Neuronal stem cell (in vitro differentiated cells): ENCODE measurements at regions not wholly inside any gene's neighbourhood (a gene's known extent, or its start where the extent isn't known, plus 50 kb on each side); places are given as distances from the start of the nearest gene placed in this dataset.

ENCODE experiments used
- DNase-seq: peaks from one replicate; pipeline ENCODE4 v3.0.0-alpha.2; 2013; ENCODE audit warnings: low spot score
- H2AFZ ChIP-seq: one replicate; pipeline ENCODE4 v1.6.1; 2013; ENCODE audit warnings: mild to moderate bottlenecking, low read length, inconsistent platforms
- H2AK5ac ChIP-seq: 2 replicates; pipeline ENCODE4 v1.6.1; 2013; ENCODE audit warnings: low read depth, mild to moderate bottlenecking, inconsistent platforms, low read length, moderate library complexity, mixed read lengths
- H2BK120ac ChIP-seq: 2 replicates; pipeline ENCODE4 v1.6.1; 2013; ENCODE audit warnings: low read depth, mild to moderate bottlenecking, inconsistent platforms, low read length, moderate library complexity, mixed read lengths
- H2BK12ac ChIP-seq: one replicate; pipeline ENCODE4 v1.6.1; 2013; ENCODE audit warnings: low read length, inconsistent platforms
- H2BK15ac ChIP-seq: 2 replicates; pipeline ENCODE4 v1.6.1; 2013; ENCODE audit warnings: mild to moderate bottlenecking, low read length, inconsistent platforms, mixed read lengths
- H2BK5ac ChIP-seq: one replicate; pipeline ENCODE4 v1.6.1; 2013; ENCODE audit warnings: inconsistent platforms, mild to moderate bottlenecking, low read length, moderate library complexity
- H3K14ac ChIP-seq: one replicate; pipeline ENCODE4 v1.6.1; 2013; ENCODE audit warnings: low read length, inconsistent platforms
- H3K18ac ChIP-seq: 2 replicates; pipeline ENCODE4 v1.6.1; 2013; ENCODE audit warnings: low read length, inconsistent platforms
- H3K23ac ChIP-seq: 2 replicates; pipeline ENCODE4 v1.6.1; 2013; ENCODE audit warnings: low read depth, mild to moderate bottlenecking, mixed read lengths, low read length, inconsistent platforms; ENCODE audit not compliant: poor library complexity
- H3K27ac ChIP-seq: replicated peaks from 3 replicates; pipeline ENCODE4 v1.5.1; 2013; ENCODE audit warnings: low read length, inconsistent platforms
- H3K27me3 ChIP-seq, 3 experiments: 2 replicates each; pipeline ENCODE4 v1.6.1; 2013; ENCODE audit warnings: low read length in 3 of 3, mild to moderate bottlenecking in 2 of 3, inconsistent platforms in 1 of 3, low read depth in 1 of 3, mixed read lengths in 1 of 3, moderate library complexity in 1 of 3; ENCODE audit not compliant: control insufficient read depth in 3 of 3, insufficient read depth in 3 of 3
- H3K36me3 ChIP-seq, 2 donors: replicated peaks in 1 of 2; 2 replicates each; pipeline ENCODE4 v1.6.1; 2013; ENCODE audit warnings: low read length in 2 of 2; ENCODE audit not compliant: control insufficient read depth in 2 of 2, insufficient read depth in 2 of 2
- H3K4ac ChIP-seq: 2 replicates; pipeline ENCODE4 v1.6.1; 2013; ENCODE audit warnings: inconsistent platforms, mild to moderate bottlenecking, low read length, moderate library complexity
- H3K4me1 ChIP-seq, 2 donors: 1 replicate in 1 of 2; 2 replicates in 1 of 2; pipeline ENCODE4 v1.6.1; 2013; ENCODE audit warnings: low read length in 2 of 2, low read depth in 1 of 2; ENCODE audit not compliant: control insufficient read depth in 2 of 2, insufficient read depth in 1 of 2
- H3K4me2 ChIP-seq: one replicate; pipeline ENCODE4 v1.6.1; 2013; ENCODE audit warnings: mild to moderate bottlenecking, low read length, inconsistent platforms; ENCODE audit not compliant: insufficient read depth, poor library complexity, severe bottlenecking
- H3K4me3 ChIP-seq, 2 donors: 2 replicates each; pipeline ENCODE4 v1.5.1; 2013; ENCODE audit warnings: low read length in 2 of 2, mild to moderate bottlenecking in 2 of 2, inconsistent platforms in 1 of 2, moderate library complexity in 1 of 2
- H3K79me1 ChIP-seq: one replicate; pipeline ENCODE4 v1.6.1; 2013; ENCODE audit warnings: low read depth, mild to moderate bottlenecking, inconsistent platforms, low read length, moderate library complexity
- H3K9ac ChIP-seq: one replicate; pipeline ENCODE4 v1.6.1; 2013; ENCODE audit warnings: mild to moderate bottlenecking, low read depth, low read length, inconsistent platforms; ENCODE audit not compliant: poor library complexity
- H3K9me3 ChIP-seq, 2 donors: replicated peaks in 1 of 2; 2 replicates each; pipeline versions ENCODE3 to v1.6.1; 2013; ENCODE audit warnings: low read length in 2 of 2, mild to moderate bottlenecking in 2 of 2, inconsistent platforms in 1 of 2, low read depth in 1 of 2, mixed read lengths in 1 of 2, moderate library complexity in 1 of 2; ENCODE audit not compliant: control insufficient read depth in 2 of 2, insufficient read depth in 1 of 2
- H4K8ac ChIP-seq: one replicate; pipeline ENCODE4 v1.6.1; 2013; ENCODE audit warnings: low read depth, mild to moderate bottlenecking, inconsistent platforms, low read length, moderate library complexity
- H4K91ac ChIP-seq: one replicate; pipeline ENCODE4 v1.6.1; 2013; ENCODE audit warnings: low read length, low read depth, mild to moderate bottlenecking, inconsistent platforms; ENCODE audit not compliant: poor library complexity
- WGBS, 2 donors: extraction: QIAGEN DNeasy Blood & Tissue Kit; methylation state at CpG; one replicate each; pipeline ENCODE4 v1.1.7; 2013; ENCODE audit warnings: missing lambda C conversion rate in 2 of 2, mixed read lengths in 1 of 2; ENCODE audit not compliant: insufficient read length in 2 of 2, insufficient replicate concordance in 1 of 2; ENCODE audit errors: extremely low coverage in 2 of 2; 5-methylcytosine and 5-hydroxymethylcytosine counted together

GRCh38 chr2:150232321-150232720, 255.1 kb downstream of the RND3 start:
- no CpG with 5 or more reads among the region's 1 CpG for WGBS, 2 donors
- no peak overlapping the region for H4K91ac ChIP-seq
- no peak overlapping the region for H3K14ac ChIP-seq
- no peaks in the 10 kb centered on the region for H3K36me3 ChIP-seq
- no peaks in the 10 kb centered on the region for H3K9me3 ChIP-seq
- no peak overlapping the region for H3K27ac ChIP-seq
- no peak overlapping the region for H2BK12ac ChIP-seq
- no peak overlapping the region for H3K18ac ChIP-seq
- no peak overlapping the region for H3K4me3 ChIP-seq
- H2AK5ac ChIP-seq: no peak overlapping the region
- H3K27me3 ChIP-seq: no peaks in the 10 kb centered on the region
- no peak overlapping the region for H3K4me2 ChIP-seq
- no peak overlapping the region for H3K23ac ChIP-seq
- H3K9ac ChIP-seq: no peak overlapping the region
- no peak overlapping the region for H4K8ac ChIP-seq
- no peak overlapping the region for H2BK120ac ChIP-seq
- no peak for DNase-seq
- H2AFZ ChIP-seq: no peak overlapping the region
- H3K79me1 ChIP-seq: no peaks in the 10 kb centered on the region
- H2BK5ac ChIP-seq: no peak overlapping the region
- no peaks in the 10 kb centered on the region for H3K4me1 ChIP-seq
- no peak overlapping the region for H3K4ac ChIP-seq
- no peak overlapping the region for H2BK15ac ChIP-seq

GRCh38 chr2:150230616-150231015, 256.9 kb downstream of the RND3 start:
- H3K14ac ChIP-seq: no peak overlapping the region
- no peak for DNase-seq
- no peak overlapping the region for H2BK12ac ChIP-seq
- no peak overlapping the region for H3K4ac ChIP-seq
- H3K18ac ChIP-seq: no peak overlapping the region
- H3K9ac ChIP-seq: no peak overlapping the region
- H2BK120ac ChIP-seq: no peak overlapping the region
- H4K8ac ChIP-seq: no peak overlapping the region
- H2AK5ac ChIP-seq: no peak overlapping the region
- H2BK15ac ChIP-seq: no peak overlapping the region
- no peak overlapping the region for H4K91ac ChIP-seq
- no peak overlapping the region for H3K4me2 ChIP-seq
- no peak overlapping the region for H2AFZ ChIP-seq
- no peaks in the 10 kb centered on the region for H3K4me1 ChIP-seq
- WGBS, 2 donors: no CpG with 5 or more reads among the region's 1 CpG
- H3K27me3 ChIP-seq: no peaks in the 10 kb centered on the region
- H3K23ac ChIP-seq: no peak overlapping the region
- H3K9me3 ChIP-seq: no peaks in the 10 kb centered on the region
- H2BK5ac ChIP-seq: no peak overlapping the region
- H3K79me1 ChIP-seq: no peaks in the 10 kb centered on the region
- H3K36me3 ChIP-seq: no peaks in the 10 kb centered on the region
- no peak overlapping the region for H3K4me3 ChIP-seq
- no peak overlapping the region for H3K27ac ChIP-seq

- Histone ChIP-seq H4K8ac (no peak overlapping the region), H3K4ac (no peak overlapping the region), H4K91ac (no peak overlapping the region), H3K18ac (no peak overlapping the region), H3K4me3 (no peak overlapping the region), H2AFZ (no peak overlapping the region), H2BK12ac (no peak overlapping the region), H3K4me1 (no peaks in the 10 kb centered on the region), H3K4me2 (no peak overlapping the region), H2AK5ac (no peak overlapping the region), H2BK15ac (no peak overlapping the region), H3K23ac (no peak overlapping the region), H3K27me3 (no peaks in the 10 kb centered on the region), H3K9ac (no peak overlapping the region), H2BK120ac (no peak overlapping the region), H3K27ac (no peak overlapping the region), H3K14ac (no peak overlapping the region), H3K79me1 (no peaks in the 10 kb centered on the region), H2BK5ac (no peak overlapping the region), H3K9me3 (no peaks in the 10 kb centered on the region), H3K36me3 (no peaks in the 10 kb centered on the region)
- DNase-seq: no peak
- no CpG with 5 or more reads among the region's 1 CpG for WGBS, 2 donors
Measured at GRCh38 chr2:150230004-150230403, 257.5 kb downstream of the RND3 start.

GRCh38 chr2:150228936-150229335, 258.5 kb downstream of the RND3 start:
- Histone ChIP-seq H3K27ac (no peak overlapping the region), H3K23ac (no peak overlapping the region), H2AK5ac (no peak overlapping the region), H3K14ac (no peak overlapping the region), H3K9ac (no peak overlapping the region), H2BK12ac (no peak overlapping the region), H3K36me3 (no peaks in the 10 kb centered on the region), H3K4me1 (no peaks in the 10 kb centered on the region), H3K27me3 (no peaks in the 10 kb centered on the region), H2AFZ (no peak overlapping the region), H2BK5ac (no peak overlapping the region), H3K4me2 (no peak overlapping the region), H3K9me3 (no peaks in the 10 kb centered on the region), H3K4ac (no peak overlapping the region), H3K18ac (no peak overlapping the region), H2BK15ac (no peak overlapping the region), H4K91ac (no peak overlapping the region), H3K79me1 (no peaks in the 10 kb centered on the region), H2BK120ac (no peak overlapping the region), H4K8ac (no peak overlapping the region), H3K4me3 (no peak overlapping the region)
- DNase-seq: no peak
- no CpG with 5 or more reads among the region's 1 CpG for WGBS, 2 donors
